ENCODE measurements at regions not wholly inside any gene's neighbourhood (a gene's known extent, or its start where the extent isn't known, plus 50 kb on each side); places are given as distances from the start of the nearest gene placed in this dataset.

DNA sequence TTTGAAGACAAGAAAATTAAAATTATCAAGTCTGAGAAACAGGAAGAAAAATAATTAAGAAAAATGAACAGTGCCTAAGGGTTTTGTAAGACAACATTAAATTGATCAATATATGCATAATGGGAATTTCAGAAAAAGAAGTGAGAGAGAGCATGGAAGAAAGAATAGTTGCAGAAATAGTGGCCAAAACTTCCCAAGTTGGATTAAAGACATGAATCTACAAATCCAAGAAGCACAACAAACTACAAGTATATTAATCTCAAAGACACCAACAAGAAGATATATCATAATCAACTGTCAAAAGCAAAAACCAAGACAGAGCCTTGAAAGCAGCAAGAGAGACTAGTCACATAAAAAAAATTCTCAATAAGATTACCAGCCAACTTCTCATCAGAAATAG is 488.0 kb downstream of the RASEF start:
- Histone ChIP-seq H3K27me3 (ENCODE audit: insufficient read depth, low read length, poor library complexity) (no peaks in the 10 kb centered on the region), H3K27ac (ENCODE audit: low read length) (no peak overlapping the region), H3K4me2 (ENCODE audit: insufficient read depth, low read length) (no peak overlapping the region), H3K4me3 (ENCODE audit: low read depth in 1 of 2, low read length in 2 of 2) (no peak overlapping the region), H3K9ac (ENCODE audit: low read depth, low read length) (no peak overlapping the region), H4K20me1 (ENCODE audit: insufficient read depth, low read length) (no peaks in the 10 kb centered on the region), H3K4me1 (ENCODE audit: insufficient read depth, low read length) (no peaks in the 10 kb centered on the region), H3K9me3 (ENCODE audit: insufficient read depth, low read length, severe bottlenecking) (no peaks in the 10 kb centered on the region), H3K79me2 (ENCODE audit: insufficient read depth, low read length) (no peaks in the 10 kb centered on the region), H2AFZ (ENCODE audit: low read depth, low read length) (no peak overlapping the region), H3K36me3 (ENCODE audit: insufficient read depth, low read length) (no peaks in the 10 kb centered on the region)
- no peak for ATAC-seq (ENCODE audit: insufficient read depth, low read depth)
- TF ChIP-seq CTCF (IDR thresholded peaks at IDR 0.05; ENCODE audit: borderline replicate concordance, extremely low read depth, low read length, poor library complexity, severe bottlenecking) = no peak
- TF ChIP-seq EZH2 (IDR thresholded peaks at IDR 0.05; ENCODE audit: borderline replicate concordance, low read depth, low read length, severe bottlenecking) = no peak
- DNase-seq = no peak

GRCh38 chr9:82580921-82581320 is 482.0 kb downstream of the RASEF start:
- Histone ChIP-seq H3K36me3 (ENCODE audit: insufficient read depth, low read length) (no peaks in the 10 kb centered on the region), H3K27me3 (ENCODE audit: insufficient read depth, low read length, poor library complexity) (no peaks in the 10 kb centered on the region), H3K4me1 (ENCODE audit: insufficient read depth, low read length) (no peaks in the 10 kb centered on the region), H3K79me2 (ENCODE audit: insufficient read depth, low read length) (no peaks in the 10 kb centered on the region), H3K4me2 (ENCODE audit: insufficient read depth, low read length) (no peak overlapping the region), H2AFZ (ENCODE audit: low read depth, low read length) (no peak overlapping the region), H3K27ac (ENCODE audit: low read length) (no peak overlapping the region), H3K9ac (ENCODE audit: low read depth, low read length) (no peak overlapping the region), H4K20me1 (ENCODE audit: insufficient read depth, low read length) (no peaks in the 10 kb centered on the region), H3K4me3 (ENCODE audit: low read depth in 1 of 2, low read length in 2 of 2) (no peak overlapping the region), H3K9me3 (ENCODE audit: insufficient read depth, low read length, severe bottlenecking) (no peaks in the 10 kb centered on the region)
- ATAC-seq (ENCODE audit: insufficient read depth, low read depth) (no peak), DNase-seq (no peak)
- TF ChIP-seq CTCF (IDR thresholded peaks at IDR 0.05; ENCODE audit: borderline replicate concordance, extremely low read depth, low read length, poor library complexity, severe bottlenecking) (no peak), EZH2 (IDR thresholded peaks at IDR 0.05; ENCODE audit: borderline replicate concordance, low read depth, low read length, severe bottlenecking) (no peak)

- Histone ChIP-seq H2AFZ (ENCODE audit: low read depth, low read length) (no peak overlapping the region), H3K27me3 (ENCODE audit: insufficient read depth, low read length, poor library complexity) (no peaks in the 10 kb centered on the region), H3K4me2 (ENCODE audit: insufficient read depth, low read length) (no peak overlapping the region), H3K36me3 (ENCODE audit: insufficient read depth, low read length) (no peaks in the 10 kb centered on the region), H3K9ac (ENCODE audit: low read depth, low read length) (no peak overlapping the region), H3K9me3 (ENCODE audit: insufficient read depth, low read length, severe bottlenecking) (no peaks in the 10 kb centered on the region), H3K4me1 (ENCODE audit: insufficient read depth, low read length) (no peaks in the 10 kb centered on the region), H3K4me3 (ENCODE audit: low read depth in 1 of 2, low read length in 2 of 2) (no peak overlapping the region), H4K20me1 (ENCODE audit: insufficient read depth, low read length) (no peaks in the 10 kb centered on the region), H3K79me2 (ENCODE audit: insufficient read depth, low read length) (no peaks in the 10 kb centered on the region), H3K27ac (ENCODE audit: low read length) (no peak overlapping the region)
- no peak for DNase-seq
- no peak for ATAC-seq (ENCODE audit: insufficient read depth, low read depth)
- no peak for TF ChIP-seq CTCF (IDR thresholded peaks at IDR 0.05; ENCODE audit: borderline replicate concordance, extremely low read depth, low read length, poor library complexity, severe bottlenecking)
Observed at GRCh38 chr9:82581516-82581915, 481.4 kb downstream of the RASEF start.

GRCh38 chr9:82581935-82582334 is 481.0 kb downstream of the RASEF start:
- ATAC-seq (ENCODE audit: insufficient read depth, low read depth) (no peak), DNase-seq (no peak)
- TF ChIP-seq EZH2 (IDR thresholded peaks at IDR 0.05; ENCODE audit: borderline replicate concordance, low read depth, low read length, severe bottlenecking) (no peak), CTCF (IDR thresholded peaks at IDR 0.05; ENCODE audit: borderline replicate concordance, extremely low read depth, low read length, poor library complexity, severe bottlenecking) (no peak)
- H3K27me3 ChIP-seq (ENCODE audit: insufficient read depth, low read length, poor library complexity) = no peaks in the 10 kb centered on the region
- no peaks in the 10 kb centered on the region for H3K79me2 ChIP-seq (ENCODE audit: insufficient read depth, low read length)
- no peaks in the 10 kb centered on the region for H3K36me3 ChIP-seq (ENCODE audit: insufficient read depth, low read length)
- H3K4me1 ChIP-seq (ENCODE audit: insufficient read depth, low read length) = no peaks in the 10 kb centered on the region
- H4K20me1 ChIP-seq (ENCODE audit: insufficient read depth, low read length) = no peaks in the 10 kb centered on the region
- no peaks in the 10 kb centered on the region for H3K9me3 ChIP-seq (ENCODE audit: insufficient read depth, low read length, severe bottlenecking)
- no peak overlapping the region for H3K9ac ChIP-seq (ENCODE audit: low read depth, low read length)
- no peak overlapping the region for H3K4me2 ChIP-seq (ENCODE audit: insufficient read depth, low read length)
- H2AFZ ChIP-seq (ENCODE audit: low read depth, low read length) = no peak overlapping the region
- H3K27ac ChIP-seq (ENCODE audit: low read length) = no peak overlapping the region
- H3K4me3 ChIP-seq (ENCODE audit: low read depth in 1 of 2, low read length in 2 of 2) = no peak overlapping the region
